ENCODE measurements at regions not wholly inside any gene's neighbourhood (a gene's known extent, or its start where the extent isn't known, plus 50 kb on each side); places are given as distances from the start of the nearest gene placed in this dataset.

DNA sequence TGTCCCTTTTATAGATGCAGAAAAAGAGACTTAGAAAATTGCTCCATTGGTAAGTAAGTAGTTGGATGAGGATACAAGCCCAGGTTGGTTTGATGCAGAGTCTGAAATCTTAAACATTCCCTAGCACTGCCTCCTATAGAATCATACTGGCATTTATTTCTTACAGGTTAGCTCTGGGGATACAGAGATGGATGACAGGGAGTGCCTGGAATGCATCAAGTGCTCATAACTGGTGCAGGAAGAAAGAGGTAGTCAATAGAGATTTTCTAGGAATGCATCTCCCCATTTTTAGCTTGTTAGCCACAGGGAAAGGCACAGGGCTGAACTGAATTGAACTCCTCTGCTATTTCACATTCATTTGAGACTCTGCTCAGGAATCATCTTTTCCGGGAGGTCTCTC is 269.0 kb upstream of the USP24 start:
- Histone ChIP-seq H3K36me3 (no peaks in the 10 kb centered on the region), H3K27me3 (replicated peaks in 1 of 7) (peaks cover 0 to 4% (median 0%) of the 10 kb centered on the region in 7 donors), H3K27ac (no peak overlapping the region), H3K4me1 (no peaks in the 10 kb centered on the region), H3K4me3 (no peak overlapping the region), H3K9me3 (no peaks in the 10 kb centered on the region)
- no peak for TF ChIP-seq POLR2AphosphoS5 (IDR thresholded peaks at IDR 0.05)
- TF ChIP-seq POLR2A (IDR thresholded peaks at IDR 0.05): no peak
- no peak for TF ChIP-seq CTCF (IDR thresholded peaks at IDR 0.05 in 8 of 11, conservative IDR thresholded peaks at IDR 0.05 in 3 of 11)
- 96 to 100% (median 97%) methylated on average over 1 of the region's 1 CpG for WGBS, 5 donors
- DNase-seq: no peak
- intact Hi-C loops (cut with DNase I; ENCODE audit: low total_unique reads): no loop called here

- H3K27ac ChIP-seq: peak overlapping the region in 1 of 8 donors; percentile 35
- no peak for DNase-seq
- H3K9me3 ChIP-seq: no peaks in the 10 kb centered on the region
- no peaks in the 10 kb centered on the region for H3K36me3 ChIP-seq
- no peak overlapping the region for H3K4me3 ChIP-seq
- 69 to 86% (median 80%) methylated on average over 2 of the region's 2 CpGs for WGBS, 5 donors
- TF ChIP-seq CTCF (IDR thresholded peaks at IDR 0.05 in 8 of 11, conservative IDR thresholded peaks at IDR 0.05 in 3 of 11) (no peak), POLR2A (IDR thresholded peaks at IDR 0.05) (no peak), POLR2AphosphoS5 (IDR thresholded peaks at IDR 0.05) (no peak)
- H3K27me3 ChIP-seq (replicated peaks in 1 of 7): peaks cover 0 to 7% (median 0%) of the 10 kb centered on the region in 7 donors
- H3K4me1 ChIP-seq: peaks cover 0 to 3% (median 0%) of the 10 kb centered on the region in 6 donors
- intact Hi-C loops (cut with DNase I; ENCODE audit: low total_unique reads): no loop called here
These were observed 268.4 kb upstream of the USP24 start for GRCh38 chr1:55483523-55483922.

DNA sequence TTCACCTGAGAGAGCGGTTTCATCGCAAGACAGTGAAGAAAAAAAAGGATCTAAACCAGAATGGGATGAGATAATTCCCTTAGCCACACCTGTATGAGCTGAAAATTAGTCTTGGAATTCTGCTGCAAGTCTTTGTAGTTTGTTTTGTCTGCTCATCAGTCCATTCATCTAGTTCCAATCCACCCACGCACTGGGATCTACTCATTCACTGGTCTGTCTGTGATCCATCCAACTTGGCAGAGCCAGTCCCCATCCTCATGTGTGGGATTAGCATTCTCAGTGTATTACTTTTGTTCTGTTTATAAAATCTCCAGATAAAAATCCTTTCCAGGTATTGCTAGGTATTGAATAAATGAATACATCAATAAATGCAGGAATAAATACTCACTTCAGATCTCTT is 266.5 kb upstream of the USP24 start:
- WGBS, 5 donors: 89 to 98% (median 93%) methylated on average over 3 of the region's 3 CpGs
- Histone ChIP-seq H3K27me3 (replicated peaks in 1 of 7) (peaks cover 0 to 8% (median 0%) of the 10 kb centered on the region in 7 donors), H3K36me3 (no peaks in the 10 kb centered on the region), H3K27ac (peak overlapping the region in 2 of 8 donors; percentile 8 to 34), H3K4me3 (no peak overlapping the region), H3K4me1 (peaks cover 0 to 7% (median 0%) of the 10 kb centered on the region in 6 donors), H3K9me3 (no peaks in the 10 kb centered on the region)
- TF ChIP-seq CTCF (IDR thresholded peaks at IDR 0.05 in 8 of 11, conservative IDR thresholded peaks at IDR 0.05 in 3 of 11) (no peak), POLR2AphosphoS5 (IDR thresholded peaks at IDR 0.05) (no peak), POLR2A (IDR thresholded peaks at IDR 0.05) (no peak)
- intact Hi-C loops (cut with DNase I; ENCODE audit: low total_unique reads): no loop called here
- no peak for DNase-seq

DNA sequence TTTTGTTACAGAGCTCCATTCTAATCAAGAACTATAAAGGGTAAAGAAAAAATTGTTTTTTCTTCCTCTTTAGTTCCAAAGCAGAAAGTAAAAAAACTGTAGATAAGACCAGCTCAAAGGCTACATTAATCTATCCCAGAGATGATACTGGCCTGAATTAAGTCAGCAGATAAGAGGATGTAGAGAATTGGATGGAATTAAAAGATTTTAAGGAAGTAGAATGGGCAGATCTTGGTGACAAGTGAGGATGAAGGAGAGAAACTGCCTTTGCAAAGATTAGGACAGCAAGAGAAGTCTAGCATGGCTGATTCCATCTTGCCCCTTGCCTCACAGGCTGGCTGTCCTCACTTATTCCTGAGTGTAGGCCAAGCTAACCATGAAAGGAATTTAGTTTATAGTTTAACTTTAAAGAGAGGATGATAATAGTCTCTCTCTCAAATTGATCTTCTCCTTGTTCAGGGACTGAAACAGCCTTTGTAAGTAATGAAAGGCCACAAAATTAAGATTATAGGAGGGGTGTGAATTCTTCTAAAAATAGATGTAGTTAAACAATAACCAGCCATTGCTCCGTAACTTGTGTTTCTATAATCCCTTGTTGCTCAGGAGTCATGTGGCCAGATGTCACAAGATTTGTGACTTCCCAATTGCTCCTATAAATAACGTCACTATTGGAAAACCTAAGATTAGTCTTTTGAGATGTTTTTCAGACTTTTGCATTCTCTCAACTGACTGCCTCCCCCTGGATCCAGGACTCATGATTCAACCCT is 265.0 kb upstream of the USP24 start:
- WGBS, 5 donors: 62 to 87% (median 79%) methylated on average over 2 of the region's 2 CpGs

More for the DNA sequence above, 265.0 kb upstream of the USP24 start:
- peaks cover 0 to 13% (median 0%) of the 10 kb centered on the region in 6 donors for H3K4me1 ChIP-seq
- DNase-seq: no peak
- no peaks in the 10 kb centered on the region for H3K9me3 ChIP-seq
- no peak for TF ChIP-seq POLR2A (IDR thresholded peaks at IDR 0.05)
- no peak for TF ChIP-seq CTCF (IDR thresholded peaks at IDR 0.05 in 8 of 11, conservative IDR thresholded peaks at IDR 0.05 in 3 of 11)
- TF ChIP-seq POLR2AphosphoS5 (IDR thresholded peaks at IDR 0.05): no peak
- no peak overlapping the region for H3K4me3 ChIP-seq
- intact Hi-C loops (cut with DNase I; ENCODE audit: low total_unique reads): no loop called here
- H3K27me3 ChIP-seq (replicated peaks in 1 of 7): peaks cover 0 to 17% (median 0%) of the 10 kb centered on the region in 7 donors
- H3K27ac ChIP-seq: no peak overlapping the region
- H3K36me3 ChIP-seq: no peaks in the 10 kb centered on the region
